GM12878 (cell line): ENCODE measurements at regions not wholly inside any gene's neighbourhood (a gene's known extent, or its start where the extent isn't known, plus 50 kb on each side); places are given as distances from the start of the nearest gene placed in this dataset.

Experiments
- ATAC-seq: fragments of 200-7000 bp; cut with Tn5 transposase; 3 replicates; pipeline ENCODE4 v1.9.1; 2020; ENCODE audit warnings: mild to moderate bottlenecking, moderate library complexity
- BruUV-seq: library from RNA; stranded (reverse); fragments of 400-500 nt; replicated peaks from 2 replicates; lab custom pipeline; 2021; lab: Mats Ljungman, UMichigan
- CTCF ChIA-PET: fragments of 300-600 bp; sonication (Branson Sonifier 250); formaldehyde crosslinking; extraction: SDS; loops from one replicate; lab custom pipeline; 2021; ENCODE audit warnings: inconsistent platforms; lab: Yijun Ruan, JAX
- POLR2A ChIA-PET: fragments of 350-600 bp; formaldehyde crosslinking; extraction: SDS; loops from one replicate; lab custom pipeline; 2021; ENCODE audit warnings: inconsistent platforms; lab: Charles Lee
- RAD21 ChIA-PET: fragments of 300-600 bp; sonication (Branson Sonifier 250); formaldehyde crosslinking; loops from one replicate; lab custom pipeline; 2023; ENCODE audit warnings: antibody characterized with exemption; ENCODE audit not compliant: unreplicated experiment; lab: Charles Lee
- SMC1A ChIA-PET: fragments of 300-600 bp; sonication (Branson Sonifier 250); formaldehyde crosslinking; loops from one replicate; lab custom pipeline; 2023; ENCODE audit not compliant: unreplicated experiment, uncharacterized antibody; lab: Charles Lee
- DNase-seq: peaks from one replicate; pipeline ENCODE4 v3.0.0-alpha.2; 2011; ENCODE audit warnings: low read depth, low spot score
- FAIRE-seq: peaks from 3 replicates; lab custom pipeline; 2011; peaks lifted over from hg19 to GRCh38; lab: Jason Lieb, UNC
- H2AFZ ChIP-seq: 2 replicates; pipeline ENCODE4 v1.6.0; 2011; ENCODE audit warnings: low read depth, low read length, control low read depth; ENCODE audit not compliant: control insufficient read depth
- H3K27ac ChIP-seq: 2 replicates; pipeline ENCODE4 v1.5.1; 2011; ENCODE audit warnings: control low read depth; ENCODE audit not compliant: control insufficient read depth, insufficient read depth
- H3K27me3 ChIP-seq, 2 experiments: replicated peaks in 1 of 2; 2 replicates each; pipeline versions ENCODE4 v1.6.0 to v1.6.1; 2011; ENCODE audit warnings: low read length in 1 of 2; ENCODE audit not compliant: control insufficient read depth in 2 of 2, insufficient read depth in 2 of 2
- H3K36me3 ChIP-seq, 2 experiments: 2 replicates each; pipeline ENCODE4 v1.5.1; 2011; ENCODE audit warnings: low read length in 1 of 2; ENCODE audit not compliant: control insufficient read depth in 2 of 2, insufficient read depth in 2 of 2
- H3K4me1 ChIP-seq: 2 replicates; pipeline ENCODE4 v1.6.1; 2011; ENCODE audit warnings: mild to moderate bottlenecking, low read length, moderate library complexity, mixed read lengths; ENCODE audit not compliant: control insufficient read depth, insufficient read depth
- H3K4me2 ChIP-seq: 2 replicates; pipeline ENCODE4 v1.6.0; 2011; ENCODE audit warnings: control low read depth; ENCODE audit not compliant: control insufficient read depth, insufficient read depth
- H3K4me3 ChIP-seq: fragments of 200-600 bp; sonication (generic); 2 replicates; pipeline ENCODE4 v1.5.1; 2016
- H3K79me2 ChIP-seq: 2 replicates; pipeline ENCODE4 v1.6.0; 2011; ENCODE audit warnings: low read length; ENCODE audit not compliant: control insufficient read depth, insufficient read depth
- H3K9ac ChIP-seq: 2 replicates; pipeline ENCODE4 v1.8.0; 2011; ENCODE audit warnings: low read length, control low read depth, mixed read lengths; ENCODE audit not compliant: control insufficient read depth, insufficient read depth
- H3K9me3 ChIP-seq: replicated peaks from 3 replicates; pipeline ENCODE4 v1.5.1; 2011; ENCODE audit warnings: mild to moderate bottlenecking, low read length; ENCODE audit not compliant: control insufficient read depth, insufficient read depth
- H4K20me1 ChIP-seq: 2 replicates; pipeline ENCODE4 v1.6.0; 2011; ENCODE audit not compliant: control insufficient read depth, insufficient read depth
- BMI1 ChIP-seq: fragments of 450-650 bp; IDR thresholded peaks from 2 replicates; pipeline ENCODE4 v1.6.1; 2016; ENCODE audit warnings: mild to moderate bottlenecking, moderate library complexity, borderline replicate concordance
- CHD1 ChIP-seq: IDR thresholded peaks from 2 replicates; pipeline ENCODE4 v1.6.1; 2012; ENCODE audit warnings: low read depth, low read length, improper control_type of control experiment
- CHD2 ChIP-seq: IDR thresholded peaks from 2 replicates; pipeline ENCODE4 v1.6.1; 2011; ENCODE audit warnings: low read depth, low read length, improper control_type of control experiment, borderline replicate concordance
- CHD4 ChIP-seq: fragments of 200-600 bp; sonication (generic); IDR thresholded peaks from 2 replicates; pipeline ENCODE4 v1.6.1; 2016; ENCODE audit warnings: mild to moderate bottlenecking
- GABPA ChIP-seq: IDR thresholded peaks from 2 replicates; pipeline ENCODE4 v1.6.1; 2014; ENCODE audit warnings: antibody characterized with exemption, low read depth, mild to moderate bottlenecking, inconsistent platforms
- HCFC1 ChIP-seq: fragments of 150-350 bp; IDR thresholded peaks from 2 replicates; pipeline ENCODE4 v1.6.1; 2014; ENCODE audit warnings: low read length
- PAX8 ChIP-seq: fragments of 450-650 bp; IDR thresholded peaks from 2 replicates; pipeline ENCODE4 v1.6.1; 2017; ENCODE audit warnings: mild to moderate bottlenecking, moderate library complexity
- ZNF207 ChIP-seq: fragments of 450-650 bp; IDR thresholded peaks from 2 replicates; pipeline ENCODE4 v1.6.1; 2014; ENCODE audit warnings: antibody characterized with exemption, mild to moderate bottlenecking, borderline replicate concordance
- ZNF24 ChIP-seq: fragments of 450-650 bp; IDR thresholded peaks from 2 replicates; pipeline ENCODE4 v1.6.1; 2017; ENCODE audit warnings: antibody characterized with exemption, mild to moderate bottlenecking
- WGBS: methylation state at CpG from one replicate; pipeline ENCODE4 v1.1.6; 2016; ENCODE audit warnings: low lambda C conversion rate; ENCODE audit not compliant: insufficient replicate concordance, insufficient coverage; ENCODE audit errors: missing lambda C conversion rate; 5-methylcytosine and 5-hydroxymethylcytosine counted together
- in situ Hi-C: fragments of 300-500 bp; cut with MboI; formaldehyde crosslinking; loops from 9 replicates; pipeline ENCODE4 v1.14.3; 2018; ENCODE audit warnings: mixed read lengths
- intact Hi-C: fragments of 100-400 bp; cut with micrococcal nuclease; formaldehyde crosslinking; loops from one replicate; pipeline ENCODE4 v1.14.2; 2022; ENCODE audit not compliant: unreplicated experiment
- TF ChIP-seq, protein P1 (sequence below): IDR thresholded peaks from 2 replicates; pipeline ENCODE4 v1.6.1; 2012; ENCODE audit warnings: low read length, inconsistent platforms

DNA sequence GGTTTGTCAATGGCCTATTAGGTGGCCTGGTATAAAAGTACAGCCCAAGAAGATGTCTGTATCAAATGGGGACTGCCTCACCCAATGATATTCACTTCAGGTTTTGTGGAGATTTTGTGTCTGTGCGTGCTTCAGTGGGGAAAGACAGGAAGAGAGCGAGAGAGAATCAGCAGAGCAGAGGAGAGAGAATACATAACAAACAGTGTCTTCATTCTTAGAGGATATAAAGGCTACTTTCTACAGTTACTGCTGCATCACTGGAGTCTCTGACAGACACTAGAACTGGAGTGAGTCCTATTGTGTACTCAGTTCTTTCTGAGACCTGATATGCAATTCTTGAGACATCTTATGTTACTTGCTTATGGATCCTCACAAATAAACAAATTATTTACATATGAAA, 115.0 kb downstream of the CASP12 start:
- Histone ChIP-seq H3K27ac (no peak overlapping the region), H3K79me2 (no peaks in the 10 kb centered on the region), H3K9me3 (no peaks in the 10 kb centered on the region), H3K36me3 (no peaks in the 10 kb centered on the region), H2AFZ (no peak overlapping the region), H3K9ac (no peak overlapping the region), H3K4me1 (no peaks in the 10 kb centered on the region), H3K4me2 (no peak overlapping the region), H3K27me3 (no peaks in the 10 kb centered on the region), H3K4me3 (no peak overlapping the region), H4K20me1 (no peaks in the 10 kb centered on the region)
- TF ChIP-seq ZNF24 (no peak), BMI1 (no peak), CHD1 (no peak), GABPA (no peak), PAX8 (no peak), CHD2 (no peak), ZNF207 (no peak), HCFC1 (no peak), CHD4 (no peak)
- TF ChIP-seq, protein P1, sequence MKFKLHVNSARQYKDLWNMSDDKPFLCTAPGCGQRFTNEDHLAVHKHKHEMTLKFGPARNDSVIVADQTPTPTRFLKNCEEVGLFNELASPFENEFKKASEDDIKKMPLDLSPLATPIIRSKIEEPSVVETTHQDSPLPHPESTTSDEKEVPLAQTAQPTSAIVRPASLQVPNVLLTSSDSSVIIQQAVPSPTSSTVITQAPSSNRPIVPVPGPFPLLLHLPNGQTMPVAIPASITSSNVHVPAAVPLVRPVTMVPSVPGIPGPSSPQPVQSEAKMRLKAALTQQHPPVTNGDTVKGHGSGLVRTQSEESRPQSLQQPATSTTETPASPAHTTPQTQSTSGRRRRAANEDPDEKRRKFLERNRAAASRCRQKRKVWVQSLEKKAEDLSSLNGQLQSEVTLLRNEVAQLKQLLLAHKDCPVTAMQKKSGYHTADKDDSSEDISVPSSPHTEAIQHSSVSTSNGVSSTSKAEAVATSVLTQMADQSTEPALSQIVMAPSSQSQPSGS: no peak
- DNase-seq (no peak), FAIRE-seq (no peak), ATAC-seq (no peak)
- RAD21 ChIA-PET: no interaction called here
- in situ Hi-C loops: no loop called here
- POLR2A ChIA-PET: interaction anchor here (1.3 kb wide), 1 partner anchor 16 kb away, joined by 4 read pairs; no protein-coding TSS in a partner anchor
- CTCF ChIA-PET: no interaction called here
- WGBS: 33% methylated on average over 2 of the region's 2 CpGs
- intact Hi-C loops: no loop called here
- BruUV-seq: no TSS peak
- SMC1A ChIA-PET: no interaction called here
